Kidney (tissue), 13 donors: ENCODE measurements at regions not wholly inside any gene's neighbourhood (a gene's known extent, or its start where the extent isn't known, plus 50 kb on each side); places are given as distances from the start of the nearest gene placed in this dataset.
"Not testable (repeated sequence)": the region's sequence is repeated elsewhere in the genome, so short reads cannot be mapped to it uniquely, and the experiment has no call there.

Source experiments
- DNase-seq, 5 donors: peaks; one replicate each; pipeline ENCODE4 v3.0.0-alpha.2; 2013 to 2020
- FAIRE-seq: peaks from 2 replicates; lab custom pipeline; 2012; peaks lifted over from hg19 to GRCh38; lab: Jason Lieb, UNC
- H3K27ac ChIP-seq, 2 donors: one replicate each; pipeline ENCODE4 v1.7.0; 2013; ENCODE audit warnings: low read depth in 2 of 2, low read length in 2 of 2, inconsistent platforms in 1 of 2
- H3K27me3 ChIP-seq: one replicate; pipeline ENCODE4 v1.7.1; 2013; ENCODE audit warnings: low read length, inconsistent platforms; ENCODE audit not compliant: control insufficient read depth, insufficient read depth
- H3K36me3 ChIP-seq, 3 donors: one replicate each; pipeline versions ENCODE4 v1.7.0 to v1.7.1; 2013; ENCODE audit warnings: low read length in 3 of 3, control low read depth in 1 of 3, inconsistent platforms in 1 of 3; ENCODE audit not compliant: insufficient read depth in 3 of 3, control insufficient read depth in 2 of 3
- H3K4me1 ChIP-seq, 3 donors: one replicate each; pipeline versions ENCODE4 v1.7.0 to v1.7.1; 2013; ENCODE audit warnings: low read length in 3 of 3, inconsistent platforms in 1 of 3, low read depth in 1 of 3; ENCODE audit not compliant: control insufficient read depth in 2 of 3, insufficient read depth in 2 of 3
- H3K4me3 ChIP-seq, 3 donors: one replicate each; pipeline versions ENCODE4 v1.7.0 to v1.8.1; 2013; ENCODE audit warnings: low read length in 3 of 3, control low read depth in 1 of 3, inconsistent platforms in 1 of 3
- H3K9ac ChIP-seq, 3 donors: one replicate each; pipeline versions ENCODE4 v1.7.0 to v1.7.1; 2013; ENCODE audit warnings: low read length in 3 of 3, control low read depth in 1 of 3, inconsistent platforms in 1 of 3
- H3K9me3 ChIP-seq, 3 donors: one replicate each; pipeline versions ENCODE4 v1.7.0 to v1.7.1; 2013; ENCODE audit warnings: low read length in 3 of 3, control low read depth in 1 of 3, inconsistent platforms in 1 of 3; ENCODE audit not compliant: control insufficient read depth in 2 of 3, insufficient read depth in 1 of 3
- intact Hi-C: fragments of 100-400 bp; cut with DNase I; formaldehyde crosslinking; loops from one replicate; pipeline ENCODE4 v1.11.1; 2022
- TF ChIP-seq, protein P1 (sequence below): IDR thresholded peaks from 3 replicates; pipeline ENCODE4 v1.5.1; 2012; ENCODE audit warnings: mild to moderate bottlenecking, moderate library complexity, borderline replicate concordance; ENCODE audit not compliant: insufficient read depth; ENCODE audit errors: extremely low read depth
- donor health status: control.
- donor health status: control.
- donor health status: control.
- donor health status: control.
- donor health status: control.
- donor health status: DM: yes; HTN: yes; CAD: no.
- donor health status: Normal renal cell carcinoma (clear cell type).

DNA sequence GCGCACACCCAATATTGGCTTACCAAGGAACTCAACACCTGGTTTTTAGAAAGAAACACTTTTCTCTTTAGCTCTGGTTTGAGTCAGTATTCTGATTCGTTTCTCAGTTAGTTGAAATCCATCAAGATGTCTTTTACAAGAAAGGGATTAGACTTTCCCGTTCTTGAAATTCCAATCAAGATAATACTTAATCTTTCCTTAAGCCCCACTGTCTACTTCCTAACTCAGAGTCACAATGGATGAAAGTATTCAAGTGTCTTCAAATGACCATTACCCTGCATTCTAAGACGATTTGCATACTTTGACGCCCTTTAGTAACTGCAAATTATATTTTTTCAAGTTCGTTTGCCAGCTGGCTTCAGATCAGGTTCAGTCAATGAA is 189.8 kb downstream of the USP22 start:
- Histone ChIP-seq H3K9me3 (no peaks in the 10 kb centered on the region), H3K9ac (no peak overlapping the region), H3K4me3 (no peak overlapping the region), H3K27me3 (peaks cover 7% of the 10 kb centered on the region), H3K36me3 (no peaks in the 10 kb centered on the region), H3K27ac (no peak overlapping the region), H3K4me1 (no peaks in the 10 kb centered on the region)
- TF ChIP-seq, protein P1, sequence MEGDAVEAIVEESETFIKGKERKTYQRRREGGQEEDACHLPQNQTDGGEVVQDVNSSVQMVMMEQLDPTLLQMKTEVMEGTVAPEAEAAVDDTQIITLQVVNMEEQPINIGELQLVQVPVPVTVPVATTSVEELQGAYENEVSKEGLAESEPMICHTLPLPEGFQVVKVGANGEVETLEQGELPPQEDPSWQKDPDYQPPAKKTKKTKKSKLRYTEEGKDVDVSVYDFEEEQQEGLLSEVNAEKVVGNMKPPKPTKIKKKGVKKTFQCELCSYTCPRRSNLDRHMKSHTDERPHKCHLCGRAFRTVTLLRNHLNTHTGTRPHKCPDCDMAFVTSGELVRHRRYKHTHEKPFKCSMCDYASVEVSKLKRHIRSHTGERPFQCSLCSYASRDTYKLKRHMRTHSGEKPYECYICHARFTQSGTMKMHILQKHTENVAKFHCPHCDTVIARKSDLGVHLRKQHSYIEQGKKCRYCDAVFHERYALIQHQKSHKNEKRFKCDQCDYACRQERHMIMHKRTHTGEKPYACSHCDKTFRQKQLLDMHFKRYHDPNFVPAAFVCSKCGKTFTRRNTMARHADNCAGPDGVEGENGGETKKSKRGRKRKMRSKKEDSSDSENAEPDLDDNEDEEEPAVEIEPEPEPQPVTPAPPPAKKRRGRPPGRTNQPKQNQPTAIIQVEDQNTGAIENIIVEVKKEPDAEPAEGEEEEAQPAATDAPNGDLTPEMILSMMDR = no peak
- intact Hi-C loops = no loop called here
- FAIRE-seq = no peak
- DNase-seq = no peak

DNA sequence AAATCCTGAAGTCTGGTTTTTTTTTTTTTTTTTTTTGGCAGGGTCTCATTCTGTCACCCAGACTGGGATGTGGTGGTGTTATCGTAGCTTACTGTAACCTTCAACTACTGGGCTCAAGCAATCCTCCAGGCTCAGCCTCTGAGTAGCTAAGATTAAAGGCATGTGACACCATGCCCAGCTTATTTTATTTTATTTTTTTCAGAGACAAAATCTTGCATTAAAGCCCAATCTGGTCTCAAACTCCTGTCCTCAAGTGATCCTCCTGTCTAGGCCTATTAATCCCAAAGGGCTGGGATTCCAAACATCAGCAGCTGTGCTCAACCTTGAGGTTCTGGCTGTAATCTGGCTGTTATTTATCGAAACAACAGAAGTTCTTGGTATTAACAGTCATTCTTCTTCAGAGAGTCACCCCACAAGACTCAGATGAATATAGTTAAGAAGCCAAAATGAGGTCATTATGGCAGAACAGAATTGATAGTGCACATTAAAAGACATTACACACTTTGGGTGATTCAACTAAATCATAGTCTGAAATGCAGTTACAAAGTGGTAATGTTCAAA is 186.8 kb downstream of the USP22 start:
- H3K36me3 ChIP-seq, H3K4me3 ChIP-seq, DNase-seq, H3K27me3 ChIP-seq, H3K4me1 ChIP-seq, H3K9ac ChIP-seq, intact Hi-C loops, H3K9me3 ChIP-seq, H3K27ac ChIP-seq: not testable (repeated sequence)
- peak; percentile 72 for FAIRE-seq

DNA sequence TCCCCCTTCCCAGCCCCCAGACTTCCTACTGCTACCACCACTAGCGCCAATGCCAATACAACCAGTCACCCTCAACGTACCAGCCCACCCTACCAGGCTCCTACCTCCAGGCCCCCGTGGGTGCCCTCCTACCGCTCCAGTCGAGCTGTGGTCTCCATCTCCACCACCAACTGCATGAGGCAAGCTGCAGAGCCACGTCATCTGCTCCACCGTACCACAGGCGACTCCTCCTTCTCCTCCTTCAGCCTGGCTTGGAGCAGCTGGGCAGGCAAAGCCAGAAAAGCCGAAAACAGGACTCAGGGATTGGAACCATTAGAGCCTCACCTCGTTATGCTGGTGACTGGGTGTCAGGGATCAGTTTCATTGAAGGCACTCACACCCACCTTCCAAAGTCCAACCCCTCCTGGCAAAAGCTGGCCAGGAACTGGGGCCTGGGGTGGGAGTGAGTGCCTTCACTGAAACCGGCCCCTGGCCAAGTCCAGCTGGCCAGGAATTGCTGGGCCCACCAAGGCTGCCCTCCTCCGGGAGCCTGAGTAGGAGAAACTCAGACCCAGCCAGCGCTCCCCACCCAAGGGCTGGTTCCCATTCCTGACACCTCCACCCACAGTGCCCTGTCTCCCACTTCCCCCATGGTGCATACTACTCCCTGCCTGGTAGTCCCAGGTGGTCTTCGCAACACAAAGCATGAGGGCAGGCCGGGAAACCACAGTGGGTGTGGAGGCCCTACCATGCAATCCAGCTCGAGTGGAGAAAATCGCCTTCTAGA is 176.2 kb downstream of the USP22 start:
- H3K4me3 ChIP-seq, H3K4me1 ChIP-seq, H3K27me3 ChIP-seq, H3K36me3 ChIP-seq, FAIRE-seq, H3K27ac ChIP-seq, H3K9ac ChIP-seq, intact Hi-C loops, H3K9me3 ChIP-seq: not testable (repeated sequence)
- peak in 1 of 5 donors; percentile 54 for DNase-seq

DNA sequence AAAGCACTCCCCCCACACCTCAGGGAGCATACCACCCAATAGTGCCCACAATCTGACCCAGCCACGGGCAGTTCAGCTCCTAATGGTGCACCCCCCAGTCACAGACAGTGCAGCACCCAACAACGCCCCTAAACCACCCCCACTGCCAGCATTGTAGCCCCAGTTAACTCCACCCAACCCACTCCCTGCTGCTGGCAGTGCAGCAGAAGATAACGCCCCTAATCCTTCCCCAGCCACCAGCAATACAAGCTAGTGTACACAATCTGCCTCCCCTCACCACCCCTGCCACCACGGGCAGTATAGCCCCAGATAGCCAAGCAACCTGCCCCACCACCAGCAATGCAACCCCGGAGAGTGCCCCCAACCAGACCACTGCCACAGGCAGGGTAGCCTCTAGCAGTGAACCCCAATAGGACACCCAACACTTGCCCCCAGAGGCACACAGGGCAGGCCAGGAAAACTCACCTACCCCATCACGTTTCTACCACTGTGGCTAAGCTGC is 175.3 kb downstream of the USP22 start:
- H3K9ac ChIP-seq, DNase-seq, H3K36me3 ChIP-seq, intact Hi-C loops, H3K27me3 ChIP-seq, H3K4me1 ChIP-seq, H3K9me3 ChIP-seq, H3K4me3 ChIP-seq, H3K27ac ChIP-seq, FAIRE-seq: not testable (repeated sequence)

DNA sequence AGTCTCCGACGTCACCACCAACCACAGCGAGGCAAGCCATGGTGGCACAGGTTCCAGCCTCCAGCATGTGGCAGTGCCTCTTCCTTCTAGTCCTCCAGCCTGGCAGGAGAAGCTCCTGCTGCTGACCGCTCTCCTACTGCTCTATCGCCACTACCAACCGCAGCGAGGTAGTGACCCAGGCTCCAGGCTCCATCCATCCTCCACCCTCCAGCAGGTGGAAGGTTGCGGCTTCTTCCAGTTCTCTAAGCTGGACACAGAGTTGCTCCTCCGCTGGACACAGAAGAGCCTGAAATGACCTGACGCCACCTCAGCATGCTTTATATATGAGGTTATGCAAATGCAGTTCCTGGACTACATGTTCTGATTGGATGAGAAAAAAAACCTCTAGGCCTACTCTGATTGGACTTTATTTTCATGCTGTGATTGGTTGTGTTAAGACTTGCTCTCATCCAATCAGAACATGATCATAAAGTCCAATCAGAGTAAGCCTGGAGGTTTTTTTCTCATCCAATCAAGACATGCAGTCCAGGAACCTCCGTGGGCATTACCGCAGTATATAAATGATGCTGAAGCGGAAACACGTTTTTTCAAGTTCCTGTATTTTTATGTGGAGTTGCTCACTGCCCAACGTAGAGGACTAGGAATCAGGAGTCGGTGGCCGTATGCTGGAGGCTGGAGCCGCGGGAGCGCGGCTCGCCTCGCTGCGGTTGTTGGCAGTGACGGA is 174.7 kb downstream of the USP22 start:
- H3K9me3 ChIP-seq, H3K27ac ChIP-seq, H3K36me3 ChIP-seq, FAIRE-seq, H3K4me1 ChIP-seq, H3K4me3 ChIP-seq, H3K27me3 ChIP-seq, H3K9ac ChIP-seq, intact Hi-C loops: not testable (repeated sequence)
- peak in 1 of 5 donors; percentile 47 for DNase-seq

GRCh38 chr17:20868662-20869007 is 174.2 kb downstream of the USP22 start:
- H3K9ac ChIP-seq, H3K4me1 ChIP-seq, H3K36me3 ChIP-seq, H3K27me3 ChIP-seq, DNase-seq, H3K27ac ChIP-seq, H3K4me3 ChIP-seq, H3K9me3 ChIP-seq, intact Hi-C loops, FAIRE-seq: not testable (repeated sequence)

DNA sequence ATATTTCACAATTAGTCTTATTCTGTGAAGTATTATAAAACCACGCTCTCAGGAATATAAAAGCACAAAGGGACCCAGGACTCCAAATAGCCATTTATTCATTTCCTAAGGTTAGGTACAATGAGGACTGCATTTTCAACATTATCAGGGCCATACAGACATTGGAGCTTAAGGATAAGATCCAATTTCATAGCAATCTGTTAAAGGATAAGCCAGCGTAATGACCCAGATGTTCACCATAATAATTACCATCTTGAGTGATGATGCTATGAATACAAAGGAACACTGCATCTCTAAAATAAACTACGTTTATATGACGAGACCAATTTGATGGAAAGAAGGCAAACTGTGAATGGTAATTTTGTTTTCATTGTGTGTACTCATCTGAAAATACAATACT is 169.6 kb downstream of the USP22 start:
- H3K9ac ChIP-seq, H3K27me3 ChIP-seq, intact Hi-C loops, H3K27ac ChIP-seq, H3K4me3 ChIP-seq, DNase-seq, FAIRE-seq, H3K9me3 ChIP-seq, H3K36me3 ChIP-seq, H3K4me1 ChIP-seq: not testable (repeated sequence)
